Neural cell (in vitro differentiated cells): ENCODE measurements at regions not wholly inside any gene's neighbourhood (a gene's known extent, or its start where the extent isn't known, plus 50 kb on each side); places are given as distances from the start of the nearest gene placed in this dataset.
"Not testable (repeated sequence)": the region's sequence is repeated elsewhere in the genome, so short reads cannot be mapped to it uniquely, and the experiment has no call there.

ENCODE experiments used
- H2AFZ ChIP-seq: fragments of 200-600, 300-800 bp; sonication (generic), shearing (Covaris generic); 2 replicates; pipeline ENCODE4 v1.6.0; 2014; ENCODE audit warnings: low read depth, mild to moderate bottlenecking, antibody characterized with exemption, low read length, moderate library complexity
- H3F3A ChIP-seq: fragments of 200-600 bp; shearing (Covaris generic); 2 replicates; pipeline ENCODE4 v1.6.1; 2016; ENCODE audit warnings: mild to moderate bottlenecking, moderate library complexity, mixed read lengths, antibody characterized with exemption, low read length; ENCODE audit not compliant: insufficient read depth, poor library complexity, severe bottlenecking
- H3K27ac ChIP-seq: fragments of 200-600, 300-800 bp; sonication (generic), shearing (Covaris generic); 2 replicates; pipeline ENCODE4 v1.5.1; 2014; ENCODE audit warnings: mild to moderate bottlenecking, low read length, moderate library complexity
- H3K27me3 ChIP-seq: fragments of 300-800, 200-600 bp; sonication (generic), shearing (Covaris generic); 2 replicates; pipeline ENCODE4 v1.6.0; 2014; ENCODE audit warnings: mild to moderate bottlenecking, low read depth, low read length, moderate library complexity; ENCODE audit not compliant: insufficient read depth
- H3K36me3 ChIP-seq: fragments of 300-800, 200-600 bp; sonication (generic), shearing (Covaris generic); 2 replicates; pipeline ENCODE4 v1.5.1; 2014; ENCODE audit warnings: mild to moderate bottlenecking, antibody characterized with exemption, low read length, moderate library complexity; ENCODE audit not compliant: insufficient read depth
- H3K4me2 ChIP-seq: fragments of 300-800, 200-600 bp; sonication (generic), shearing (Covaris generic); 2 replicates; pipeline ENCODE4 v1.6.0; 2014; ENCODE audit warnings: mild to moderate bottlenecking, low read length
- H3K4me3 ChIP-seq: fragments of 300-800, 200-600 bp; sonication (generic), shearing (Covaris generic); 2 replicates; pipeline ENCODE4 v1.5.1; 2014; ENCODE audit warnings: mild to moderate bottlenecking, low read length, moderate library complexity
- H3K79me2 ChIP-seq: fragments of 200-600 bp; shearing (Covaris generic); replicated peaks from 2 replicates; pipeline ENCODE4 v1.6.0; 2014; ENCODE audit warnings: mild to moderate bottlenecking, low read length, moderate library complexity; ENCODE audit not compliant: insufficient read depth
- H3K9ac ChIP-seq: fragments of 300-800, 200-600 bp; sonication (generic), shearing (Covaris generic); 2 replicates; pipeline ENCODE4 v1.6.1; 2016; ENCODE audit warnings: mild to moderate bottlenecking, low read length, mixed read lengths
- H3K9me2 ChIP-seq: fragments of 200-600 bp; shearing (Covaris generic); 2 replicates; pipeline ENCODE4 v1.6.1; 2016; ENCODE audit warnings: mild to moderate bottlenecking, low read length, mixed read lengths; ENCODE audit not compliant: insufficient read depth
- H3K9me3 ChIP-seq: fragments of 200-600, 300-800 bp; sonication (generic), shearing (Covaris generic); 2 replicates; pipeline ENCODE4 v1.6.1; 2016; ENCODE audit warnings: mild to moderate bottlenecking, mixed run types, low read length, moderate library complexity, mixed read lengths
- H4K20me1 ChIP-seq: fragments of 200-600 bp; shearing (Covaris generic); 2 replicates; pipeline ENCODE4 v1.6.1; 2016; ENCODE audit warnings: mild to moderate bottlenecking, mixed run types; ENCODE audit not compliant: insufficient read depth
- CTCF ChIP-seq: fragments of 450-650 bp; IDR thresholded peaks from 2 replicates; pipeline ENCODE4 v1.5.1; 2014; ENCODE audit warnings: antibody characterized with exemption, mild to moderate bottlenecking, moderate library complexity; ENCODE audit not compliant: poor library complexity, severe bottlenecking
- EP300 ChIP-seq: fragments of 450-650 bp; conservative IDR thresholded peaks from 2 replicates; pipeline ENCODE4 v1.6.1; 2014; ENCODE audit warnings: antibody characterized with exemption, mild to moderate bottlenecking, moderate library complexity; ENCODE audit not compliant: poor library complexity, severe bottlenecking
- EZH2 ChIP-seq: fragments of 200-600, 300-800 bp; shearing (Covaris generic), sonication (generic); IDR thresholded peaks from 2 replicates; pipeline ENCODE4 v1.6.1; 2014; ENCODE audit warnings: antibody characterized with exemption, low read length, borderline replicate concordance, mild to moderate bottlenecking; ENCODE audit not compliant: insufficient read depth, poor library complexity, severe bottlenecking
- MXI1 ChIP-seq: fragments of 450-650 bp; conservative IDR thresholded peaks from 2 replicates; pipeline ENCODE4 v1.6.1; 2014; ENCODE audit warnings: antibody characterized with exemption, mild to moderate bottlenecking; ENCODE audit not compliant: poor library complexity, severe bottlenecking
- POLR2AphosphoS5 ChIP-seq: IDR thresholded peaks from 2 replicates; pipeline ENCODE4 v1.6.1; 2012
- RAD21 ChIP-seq: fragments of 450-650 bp; conservative IDR thresholded peaks from 2 replicates; pipeline ENCODE4 v1.6.1; 2014; ENCODE audit warnings: antibody characterized with exemption, mild to moderate bottlenecking, moderate library complexity
- REST ChIP-seq: IDR thresholded peaks from 2 replicates; pipeline ENCODE4 v1.6.1; 2012; ENCODE audit warnings: borderline replicate concordance
- SMC3 ChIP-seq: fragments of 450-650 bp; conservative IDR thresholded peaks from 2 replicates; pipeline ENCODE4 v1.6.1; 2014; ENCODE audit warnings: antibody characterized with exemption, mild to moderate bottlenecking, moderate library complexity; ENCODE audit not compliant: poor library complexity
- TAF1 ChIP-seq: IDR thresholded peaks from 2 replicates; pipeline ENCODE4 v1.6.1; 2012; ENCODE audit warnings: low read depth

GRCh38 chr10:4403638-4404252, 422.3 kb upstream of the AKR1E2 start:
- no peaks in the 10 kb centered on the region for H3K9me2 ChIP-seq
- H4K20me1 ChIP-seq = no peaks in the 10 kb centered on the region
- no peaks in the 10 kb centered on the region for H3K36me3 ChIP-seq
- no peaks in the 10 kb centered on the region for H3K9me3 ChIP-seq
- TF ChIP-seq REST (no peak), EZH2 (no peak), SMC3 (no peak), MXI1 (no peak), EP300 (no peak), RAD21 (no peak), TAF1 (no peak), CTCF (no peak), POLR2AphosphoS5 (no peak)
- H3K79me2 ChIP-seq = no peaks in the 10 kb centered on the region
- no peak overlapping the region for H2AFZ ChIP-seq
- H3K4me3 ChIP-seq = no peak overlapping the region
- no peak overlapping the region for H3K9ac ChIP-seq
- H3K27me3 ChIP-seq = no peaks in the 10 kb centered on the region
- no peak overlapping the region for H3K27ac ChIP-seq
- H3F3A ChIP-seq = no peaks in the 10 kb centered on the region
- H3K4me2 ChIP-seq = no peak overlapping the region

- H3K9ac ChIP-seq, H2AFZ ChIP-seq: not testable (repeated sequence)
Observed at GRCh38 chr10:4401080-4401479, 424.9 kb upstream of the AKR1E2 start.

GRCh38 chr10:4399556-4399955, 426.5 kb upstream of the AKR1E2 start:
- H3K4me2 ChIP-seq = no peak overlapping the region
- H2AFZ ChIP-seq = no peak overlapping the region
- no peak for TF ChIP-seq REST
- no peak for TF ChIP-seq TAF1
- TF ChIP-seq EZH2 = no peak
- TF ChIP-seq CTCF = no peak
- no peaks in the 10 kb centered on the region for H3K9me2 ChIP-seq
- H3K36me3 ChIP-seq = no peaks in the 10 kb centered on the region
- H3F3A ChIP-seq = no peaks in the 10 kb centered on the region
- H3K27ac ChIP-seq = no peak overlapping the region
- no peak overlapping the region for H3K4me3 ChIP-seq
- no peaks in the 10 kb centered on the region for H4K20me1 ChIP-seq
- H3K9ac ChIP-seq = no peak overlapping the region
- H3K79me2 ChIP-seq = no peaks in the 10 kb centered on the region
- H3K9me3 ChIP-seq = no peaks in the 10 kb centered on the region
- H3K27me3 ChIP-seq = no peaks in the 10 kb centered on the region

More at GRCh38 chr10:4401080-4401479, 424.9 kb upstream of the AKR1E2 start:
- H3K9me2 ChIP-seq, H3K9me3 ChIP-seq, H3F3A ChIP-seq, H3K4me3 ChIP-seq, H3K79me2 ChIP-seq, H3K27me3 ChIP-seq, H4K20me1 ChIP-seq, H3K4me2 ChIP-seq, H3K36me3 ChIP-seq, H3K27ac ChIP-seq: not testable (repeated sequence)
